ENCODE measurements at regions not wholly inside any gene's neighbourhood (a gene's known extent, or its start where the extent isn't known, plus 50 kb on each side); places are given as distances from the start of the nearest gene placed in this dataset.

DNA sequence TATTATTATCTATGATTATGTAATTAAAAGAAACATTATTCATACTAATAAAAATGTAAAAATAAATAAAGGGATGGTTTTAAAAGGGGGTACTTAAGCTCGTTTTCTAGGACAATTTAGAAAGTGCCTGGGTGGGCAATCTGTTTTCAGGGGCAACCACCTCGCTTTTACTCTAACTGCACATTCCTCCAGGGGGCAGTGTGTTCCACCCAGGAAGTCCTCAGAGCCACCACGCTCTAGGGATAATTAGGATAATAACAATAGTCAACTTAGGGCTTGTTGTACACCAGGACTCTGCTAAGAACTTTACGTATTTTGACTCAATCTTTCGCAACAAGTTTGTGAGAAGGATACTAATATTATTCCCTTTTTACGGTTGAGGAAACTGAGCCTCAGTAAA is 396.7 kb upstream of the MAF start:
- TF ChIP-seq POLR2A (IDR thresholded peaks at IDR 0.05; ENCODE audit: low read depth) = no peak
- TF ChIP-seq, protein P1, sequence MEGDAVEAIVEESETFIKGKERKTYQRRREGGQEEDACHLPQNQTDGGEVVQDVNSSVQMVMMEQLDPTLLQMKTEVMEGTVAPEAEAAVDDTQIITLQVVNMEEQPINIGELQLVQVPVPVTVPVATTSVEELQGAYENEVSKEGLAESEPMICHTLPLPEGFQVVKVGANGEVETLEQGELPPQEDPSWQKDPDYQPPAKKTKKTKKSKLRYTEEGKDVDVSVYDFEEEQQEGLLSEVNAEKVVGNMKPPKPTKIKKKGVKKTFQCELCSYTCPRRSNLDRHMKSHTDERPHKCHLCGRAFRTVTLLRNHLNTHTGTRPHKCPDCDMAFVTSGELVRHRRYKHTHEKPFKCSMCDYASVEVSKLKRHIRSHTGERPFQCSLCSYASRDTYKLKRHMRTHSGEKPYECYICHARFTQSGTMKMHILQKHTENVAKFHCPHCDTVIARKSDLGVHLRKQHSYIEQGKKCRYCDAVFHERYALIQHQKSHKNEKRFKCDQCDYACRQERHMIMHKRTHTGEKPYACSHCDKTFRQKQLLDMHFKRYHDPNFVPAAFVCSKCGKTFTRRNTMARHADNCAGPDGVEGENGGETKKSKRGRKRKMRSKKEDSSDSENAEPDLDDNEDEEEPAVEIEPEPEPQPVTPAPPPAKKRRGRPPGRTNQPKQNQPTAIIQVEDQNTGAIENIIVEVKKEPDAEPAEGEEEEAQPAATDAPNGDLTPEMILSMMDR (IDR thresholded peaks at IDR 0.05) = peak in 2 of 3 experiments; percentile 21 to 26
- no peak for TF ChIP-seq EP300 (IDR thresholded peaks at IDR 0.05)
- no peak for TF ChIP-seq POLR2AphosphoS5 (IDR thresholded peaks at IDR 0.05)

Data from esophagus muscularis mucosa (tissue), 4 donors.